HCT116 (cell line): ENCODE measurements at regions not wholly inside any gene's neighbourhood (a gene's known extent, or its start where the extent isn't known, plus 50 kb on each side); places are given as distances from the start of the nearest gene placed in this dataset.

Experiments used
- ELF1 ChIP-seq: IDR thresholded peaks from 2 replicates; pipeline ENCODE4 v1.6.1; 2012; ENCODE audit warnings: low read depth, borderline replicate concordance
- TF ChIP-seq, protein P1 (sequence below), 3 experiments: fragments of 200-600 bp in 1 of 3; sonication (generic) in 1 of 3; IDR thresholded peaks in 2 of 3; conservative IDR thresholded peaks in 1 of 3; 2 replicates each; pipeline ENCODE4 v1.5.1; 2012 to 2017; ENCODE audit warnings: low read depth in 2 of 3, low read length in 2 of 3, antibody characterized with exemption in 1 of 3, borderline replicate concordance in 1 of 3, control low read depth in 1 of 3, mild to moderate bottlenecking in 1 of 3, mixed read lengths in 1 of 3, mixed run types in 1 of 3, moderate library complexity in 1 of 3; ENCODE audit not compliant: insufficient read depth in 1 of 3
- TF ChIP-seq, protein P2 (sequence below): IDR thresholded peaks from 2 replicates; pipeline ENCODE4 v1.6.1; 2012; ENCODE audit warnings: low read depth

DNA sequence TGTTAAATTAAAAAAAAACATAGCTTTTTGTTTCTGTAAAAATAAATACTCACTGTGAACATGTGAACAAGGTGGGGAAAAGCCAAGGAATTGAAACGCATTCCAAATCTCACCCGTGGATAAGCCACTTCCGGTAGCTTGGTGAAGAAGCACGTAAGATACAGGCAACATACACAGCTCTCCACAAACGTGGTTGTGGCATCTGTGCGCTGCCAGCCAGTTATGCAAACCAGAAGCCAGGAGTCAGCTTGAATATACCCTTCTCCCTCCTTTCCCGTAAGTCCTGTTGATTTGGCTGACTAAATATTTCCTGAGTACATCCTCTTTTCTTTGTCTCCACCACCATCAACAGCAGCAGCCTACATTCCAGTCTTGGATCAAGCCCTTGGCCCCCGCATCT lies 486.2 kb downstream of the VRK1 start:
- TF ChIP-seq, protein P1, sequence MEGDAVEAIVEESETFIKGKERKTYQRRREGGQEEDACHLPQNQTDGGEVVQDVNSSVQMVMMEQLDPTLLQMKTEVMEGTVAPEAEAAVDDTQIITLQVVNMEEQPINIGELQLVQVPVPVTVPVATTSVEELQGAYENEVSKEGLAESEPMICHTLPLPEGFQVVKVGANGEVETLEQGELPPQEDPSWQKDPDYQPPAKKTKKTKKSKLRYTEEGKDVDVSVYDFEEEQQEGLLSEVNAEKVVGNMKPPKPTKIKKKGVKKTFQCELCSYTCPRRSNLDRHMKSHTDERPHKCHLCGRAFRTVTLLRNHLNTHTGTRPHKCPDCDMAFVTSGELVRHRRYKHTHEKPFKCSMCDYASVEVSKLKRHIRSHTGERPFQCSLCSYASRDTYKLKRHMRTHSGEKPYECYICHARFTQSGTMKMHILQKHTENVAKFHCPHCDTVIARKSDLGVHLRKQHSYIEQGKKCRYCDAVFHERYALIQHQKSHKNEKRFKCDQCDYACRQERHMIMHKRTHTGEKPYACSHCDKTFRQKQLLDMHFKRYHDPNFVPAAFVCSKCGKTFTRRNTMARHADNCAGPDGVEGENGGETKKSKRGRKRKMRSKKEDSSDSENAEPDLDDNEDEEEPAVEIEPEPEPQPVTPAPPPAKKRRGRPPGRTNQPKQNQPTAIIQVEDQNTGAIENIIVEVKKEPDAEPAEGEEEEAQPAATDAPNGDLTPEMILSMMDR (IDR thresholded peaks at IDR 0.05 in 2 of 3, conservative IDR thresholded peaks at IDR 0.05 in 1 of 3; ENCODE audit: borderline replicate concordance in 1 of 3, insufficient read depth in 1 of 3, low read depth in 2 of 3, low read length in 2 of 3), result no peak
- TF ChIP-seq, protein P2, sequence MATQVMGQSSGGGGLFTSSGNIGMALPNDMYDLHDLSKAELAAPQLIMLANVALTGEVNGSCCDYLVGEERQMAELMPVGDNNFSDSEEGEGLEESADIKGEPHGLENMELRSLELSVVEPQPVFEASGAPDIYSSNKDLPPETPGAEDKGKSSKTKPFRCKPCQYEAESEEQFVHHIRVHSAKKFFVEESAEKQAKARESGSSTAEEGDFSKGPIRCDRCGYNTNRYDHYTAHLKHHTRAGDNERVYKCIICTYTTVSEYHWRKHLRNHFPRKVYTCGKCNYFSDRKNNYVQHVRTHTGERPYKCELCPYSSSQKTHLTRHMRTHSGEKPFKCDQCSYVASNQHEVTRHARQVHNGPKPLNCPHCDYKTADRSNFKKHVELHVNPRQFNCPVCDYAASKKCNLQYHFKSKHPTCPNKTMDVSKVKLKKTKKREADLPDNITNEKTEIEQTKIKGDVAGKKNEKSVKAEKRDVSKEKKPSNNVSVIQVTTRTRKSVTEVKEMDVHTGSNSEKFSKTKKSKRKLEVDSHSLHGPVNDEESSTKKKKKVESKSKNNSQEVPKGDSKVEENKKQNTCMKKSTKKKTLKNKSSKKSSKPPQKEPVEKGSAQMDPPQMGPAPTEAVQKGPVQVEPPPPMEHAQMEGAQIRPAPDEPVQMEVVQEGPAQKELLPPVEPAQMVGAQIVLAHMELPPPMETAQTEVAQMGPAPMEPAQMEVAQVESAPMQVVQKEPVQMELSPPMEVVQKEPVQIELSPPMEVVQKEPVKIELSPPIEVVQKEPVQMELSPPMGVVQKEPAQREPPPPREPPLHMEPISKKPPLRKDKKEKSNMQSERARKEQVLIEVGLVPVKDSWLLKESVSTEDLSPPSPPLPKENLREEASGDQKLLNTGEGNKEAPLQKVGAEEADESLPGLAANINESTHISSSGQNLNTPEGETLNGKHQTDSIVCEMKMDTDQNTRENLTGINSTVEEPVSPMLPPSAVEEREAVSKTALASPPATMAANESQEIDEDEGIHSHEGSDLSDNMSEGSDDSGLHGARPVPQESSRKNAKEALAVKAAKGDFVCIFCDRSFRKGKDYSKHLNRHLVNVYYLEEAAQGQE, result no peak
- no peak for TF ChIP-seq ELF1
